ENCODE measurements at regions not wholly inside any gene's neighbourhood (a gene's known extent, or its start where the extent isn't known, plus 50 kb on each side); places are given as distances from the start of the nearest gene placed in this dataset.

DNA sequence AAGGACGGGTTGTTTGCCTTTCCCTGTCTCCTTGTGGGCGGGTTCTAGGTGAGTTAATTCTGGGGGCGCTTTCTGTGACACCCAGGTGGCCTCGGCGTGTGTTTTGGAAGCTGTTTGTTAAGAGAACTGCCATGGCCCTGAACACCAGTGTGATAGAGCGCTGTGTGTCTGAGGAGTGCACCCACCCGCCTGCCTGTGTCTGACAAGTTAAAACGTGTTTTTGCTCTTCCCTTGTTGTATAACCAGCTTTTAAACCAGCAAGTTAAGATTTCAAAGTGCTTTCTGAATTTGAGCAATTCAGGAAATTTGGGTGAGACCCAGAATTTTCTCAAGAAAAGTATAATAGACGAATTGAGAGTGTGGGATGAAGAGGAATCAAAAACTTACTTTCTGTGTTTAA, 55.2 kb upstream of the HGFAC start:
- TF ChIP-seq, protein P1, sequence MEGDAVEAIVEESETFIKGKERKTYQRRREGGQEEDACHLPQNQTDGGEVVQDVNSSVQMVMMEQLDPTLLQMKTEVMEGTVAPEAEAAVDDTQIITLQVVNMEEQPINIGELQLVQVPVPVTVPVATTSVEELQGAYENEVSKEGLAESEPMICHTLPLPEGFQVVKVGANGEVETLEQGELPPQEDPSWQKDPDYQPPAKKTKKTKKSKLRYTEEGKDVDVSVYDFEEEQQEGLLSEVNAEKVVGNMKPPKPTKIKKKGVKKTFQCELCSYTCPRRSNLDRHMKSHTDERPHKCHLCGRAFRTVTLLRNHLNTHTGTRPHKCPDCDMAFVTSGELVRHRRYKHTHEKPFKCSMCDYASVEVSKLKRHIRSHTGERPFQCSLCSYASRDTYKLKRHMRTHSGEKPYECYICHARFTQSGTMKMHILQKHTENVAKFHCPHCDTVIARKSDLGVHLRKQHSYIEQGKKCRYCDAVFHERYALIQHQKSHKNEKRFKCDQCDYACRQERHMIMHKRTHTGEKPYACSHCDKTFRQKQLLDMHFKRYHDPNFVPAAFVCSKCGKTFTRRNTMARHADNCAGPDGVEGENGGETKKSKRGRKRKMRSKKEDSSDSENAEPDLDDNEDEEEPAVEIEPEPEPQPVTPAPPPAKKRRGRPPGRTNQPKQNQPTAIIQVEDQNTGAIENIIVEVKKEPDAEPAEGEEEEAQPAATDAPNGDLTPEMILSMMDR (IDR thresholded peaks at IDR 0.05 in 8 of 11, conservative IDR thresholded peaks at IDR 0.05 in 3 of 11): no peak
- TF ChIP-seq POLR2A (IDR thresholded peaks at IDR 0.05) (no peak), POLR2AphosphoS5 (IDR thresholded peaks at IDR 0.05) (no peak)
- no peaks in the 10 kb centered on the region for H3K36me3 ChIP-seq
- DNase-seq: no peak
- no peaks in the 10 kb centered on the region for H3K27me3 ChIP-seq (replicated peaks in 1 of 7)
- intact Hi-C loops (cut with DNase I; ENCODE audit: low total_unique reads): no loop called here
- peaks cover 0 to 2% (median under 1%) of the 10 kb centered on the region in 8 donors for H3K9me3 ChIP-seq
- H3K27ac ChIP-seq: peak overlapping the region in 3 of 8 donors; percentile 67 to 88 (median 86)
- peaks cover 17 to 73% (median 56%) of the 10 kb centered on the region in 6 donors for H3K4me1 ChIP-seq
- 78 to 85% (median 82%) methylated on average over 9 of the region's 9 CpGs for WGBS, 5 donors
- no peak overlapping the region for H3K4me3 ChIP-seq

- Histone ChIP-seq H3K9me3 (no peaks in the 10 kb centered on the region), H3K27me3 (replicated peaks in 1 of 7) (no peaks in the 10 kb centered on the region), H3K4me1 (peaks cover 17 to 73% (median 56%) of the 10 kb centered on the region in 6 donors), H3K27ac (peak overlapping the region; percentile 10 to 88 (median 77)), H3K4me3 (peak overlapping the region in 5 of 8 donors; percentile 0 to 47 (median 24)), H3K36me3 (no peaks in the 10 kb centered on the region)
- TF ChIP-seq POLR2AphosphoS5 (IDR thresholded peaks at IDR 0.05) (no peak), POLR2A (IDR thresholded peaks at IDR 0.05) (no peak)
- TF ChIP-seq, protein P1 (IDR thresholded peaks at IDR 0.05 in 8 of 11, conservative IDR thresholded peaks at IDR 0.05 in 3 of 11): no peak
- DNase-seq: peak; percentile 69
- WGBS, 5 donors: 63 to 73% (median 67%) methylated on average over 15 of the region's 15 CpGs
- intact Hi-C loops (cut with DNase I; ENCODE audit: low total_unique reads): no loop called here
Observed at GRCh38 chr4:3387154-3387942, 54.4 kb upstream of the HGFAC start.

GRCh38 chr4:3387943-3388361, 53.8 kb upstream of the HGFAC start:
- Histone ChIP-seq H3K4me3 (peak overlapping the region in 5 of 8 donors; percentile 0 to 47 (median 24)), H3K4me1 (peaks cover 17 to 73% (median 56%) of the 10 kb centered on the region in 6 donors), H3K27ac (peak overlapping the region; percentile 10 to 88 (median 77)), H3K36me3 (no peaks in the 10 kb centered on the region), H3K9me3 (no peaks in the 10 kb centered on the region), H3K27me3 (replicated peaks in 1 of 7) (no peaks in the 10 kb centered on the region)
- intact Hi-C loops (cut with DNase I; ENCODE audit: low total_unique reads): no loop called here
- 7 to 17% (median 12%) methylated on average over 10 to 12 of the region's 12 CpGs for WGBS, 5 donors
- peak; percentile 91 for DNase-seq
- TF ChIP-seq POLR2AphosphoS5 (IDR thresholded peaks at IDR 0.05) (peak; percentile 46 to 78 (median 77)), POLR2A (IDR thresholded peaks at IDR 0.05) (no peak)

DNA sequence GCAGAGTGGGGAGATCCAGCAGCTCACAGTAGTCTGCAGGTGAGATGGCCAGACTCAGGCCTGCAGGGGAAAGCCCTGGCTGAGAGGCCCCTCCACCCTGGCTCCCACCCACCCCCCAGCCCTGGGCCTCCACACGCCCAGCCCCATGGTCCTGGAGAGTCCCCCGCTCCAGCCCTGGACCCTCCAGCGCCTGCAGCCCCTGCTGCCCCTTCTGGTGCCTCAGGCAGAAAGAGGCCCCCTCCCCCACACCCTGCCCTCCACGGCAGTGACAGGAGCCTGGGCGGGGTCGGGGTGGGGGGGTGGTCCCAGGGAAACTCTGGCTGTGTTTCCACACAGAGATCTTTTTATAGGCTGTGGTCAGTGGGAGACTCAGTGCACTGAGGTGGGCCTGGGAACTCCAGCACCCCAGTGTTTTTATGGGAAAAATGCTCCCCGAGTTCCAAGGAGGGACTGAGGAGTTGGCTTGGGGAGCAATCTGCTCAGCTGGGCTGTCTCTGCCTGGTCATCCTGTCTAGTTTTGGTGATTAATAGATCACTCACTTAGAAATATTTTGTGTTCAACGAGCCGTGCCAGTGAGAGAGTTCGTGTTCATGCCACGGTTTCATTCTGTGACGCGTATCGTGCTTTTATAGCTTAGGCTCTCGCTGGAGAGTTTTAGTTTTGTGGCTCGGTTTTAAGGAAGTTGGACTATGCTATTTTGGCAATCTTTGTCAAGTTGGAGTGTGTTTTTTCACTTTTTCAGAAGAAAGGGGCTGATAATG, 53.1 kb upstream of the HGFAC start:
- no peaks in the 10 kb centered on the region for H3K36me3 ChIP-seq
- 15 to 39% (median 29%) methylated on average over 13 to 16 of the region's 16 CpGs for WGBS, 5 donors
- H3K27me3 ChIP-seq (replicated peaks in 1 of 7): no peaks in the 10 kb centered on the region
- TF ChIP-seq POLR2AphosphoS5 (IDR thresholded peaks at IDR 0.05) (no peak), POLR2A (IDR thresholded peaks at IDR 0.05) (no peak)
- TF ChIP-seq, protein P1 (IDR thresholded peaks at IDR 0.05 in 8 of 11, conservative IDR thresholded peaks at IDR 0.05 in 3 of 11): no peak
- H3K4me3 ChIP-seq: peak overlapping the region in 5 of 8 donors; percentile 0 to 47 (median 24)
- H3K4me1 ChIP-seq: peaks cover 17 to 73% (median 56%) of the 10 kb centered on the region in 6 donors
- DNase-seq: peak; percentile 76
- peak overlapping the region; percentile 10 to 88 (median 77) for H3K27ac ChIP-seq
- no peaks in the 10 kb centered on the region for H3K9me3 ChIP-seq
- intact Hi-C loops (cut with DNase I; ENCODE audit: low total_unique reads): no loop called here

Data from spleen (tissue), 11 donors.